Ishikawa (cell line): ENCODE measurements at regions not wholly inside any gene's neighbourhood (a gene's known extent, or its start where the extent isn't known, plus 50 kb on each side); places are given as distances from the start of the nearest gene placed in this dataset.

Experiments
- CEBPB ChIP-seq: IDR thresholded peaks from 2 replicates; pipeline ENCODE4 v1.6.1; 2012
- CREB1 ChIP-seq: IDR thresholded peaks from 2 replicates; pipeline ENCODE4 v1.6.1; 2012; ENCODE audit warnings: low read depth
- EGR1 ChIP-seq: IDR thresholded peaks from 2 replicates; pipeline ENCODE4 v1.6.1; 2012
- EP300 ChIP-seq: IDR thresholded peaks from 2 replicates; pipeline ENCODE4 v1.6.1; 2012; ENCODE audit warnings: borderline replicate concordance
- FOXM1 ChIP-seq: IDR thresholded peaks from 2 replicates; pipeline ENCODE4 v1.6.1; 2012; ENCODE audit warnings: low read depth, borderline replicate concordance
- NFIC ChIP-seq: IDR thresholded peaks from 2 replicates; pipeline ENCODE4 v1.6.1; 2012
- RAD21 ChIP-seq: IDR thresholded peaks from 2 replicates; pipeline ENCODE4 v1.6.1; 2012; ENCODE audit warnings: low read depth
- TAF1 ChIP-seq: IDR thresholded peaks from 2 replicates; pipeline ENCODE4 v1.6.1; 2012; ENCODE audit warnings: low read depth, mild to moderate bottlenecking
- TCF12 ChIP-seq: IDR thresholded peaks from 2 replicates; pipeline ENCODE4 v1.6.1; 2012; ENCODE audit warnings: low read depth
- TEAD4 ChIP-seq: IDR thresholded peaks from 2 replicates; pipeline ENCODE4 v1.6.1; 2012
- YY1 ChIP-seq: IDR thresholded peaks from 2 replicates; pipeline ENCODE4 v1.6.1; 2012; ENCODE audit warnings: low read depth
- ZBTB7A ChIP-seq: IDR thresholded peaks from 2 replicates; pipeline ENCODE4 v1.6.1; 2012; ENCODE audit warnings: low read depth
- TF ChIP-seq, protein P1 (sequence below): IDR thresholded peaks from 2 replicates; pipeline ENCODE4 v1.6.1; 2012; ENCODE audit warnings: low read depth, mild to moderate bottlenecking
- TF ChIP-seq, protein P2 (sequence below): IDR thresholded peaks from 2 replicates; pipeline ENCODE4 v1.6.1; 2012
- TF ChIP-seq, protein P3 (sequence below): IDR thresholded peaks from 2 replicates; pipeline ENCODE4 v1.6.1; 2012

DNA sequence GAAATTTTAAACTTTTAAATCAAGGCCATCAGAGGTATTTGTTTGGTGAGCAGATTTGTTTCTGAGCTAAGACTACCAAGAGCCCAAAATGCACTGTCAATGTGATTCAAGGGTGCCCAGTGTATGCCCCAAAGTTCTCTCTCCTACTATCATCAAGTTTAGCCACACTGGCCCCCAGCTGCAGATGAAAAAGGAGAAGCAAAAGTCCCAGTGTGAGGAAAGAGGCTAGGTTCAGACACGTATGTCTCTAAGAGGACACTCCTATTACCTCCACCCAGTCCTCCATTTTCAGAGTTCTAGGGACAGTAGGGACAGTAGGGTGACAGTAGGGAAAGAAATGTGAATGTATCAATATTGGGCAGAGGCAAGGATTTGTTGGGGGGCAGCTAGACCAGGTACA, 230.8 kb downstream of the CD83 start:
- TF ChIP-seq, protein P1, sequence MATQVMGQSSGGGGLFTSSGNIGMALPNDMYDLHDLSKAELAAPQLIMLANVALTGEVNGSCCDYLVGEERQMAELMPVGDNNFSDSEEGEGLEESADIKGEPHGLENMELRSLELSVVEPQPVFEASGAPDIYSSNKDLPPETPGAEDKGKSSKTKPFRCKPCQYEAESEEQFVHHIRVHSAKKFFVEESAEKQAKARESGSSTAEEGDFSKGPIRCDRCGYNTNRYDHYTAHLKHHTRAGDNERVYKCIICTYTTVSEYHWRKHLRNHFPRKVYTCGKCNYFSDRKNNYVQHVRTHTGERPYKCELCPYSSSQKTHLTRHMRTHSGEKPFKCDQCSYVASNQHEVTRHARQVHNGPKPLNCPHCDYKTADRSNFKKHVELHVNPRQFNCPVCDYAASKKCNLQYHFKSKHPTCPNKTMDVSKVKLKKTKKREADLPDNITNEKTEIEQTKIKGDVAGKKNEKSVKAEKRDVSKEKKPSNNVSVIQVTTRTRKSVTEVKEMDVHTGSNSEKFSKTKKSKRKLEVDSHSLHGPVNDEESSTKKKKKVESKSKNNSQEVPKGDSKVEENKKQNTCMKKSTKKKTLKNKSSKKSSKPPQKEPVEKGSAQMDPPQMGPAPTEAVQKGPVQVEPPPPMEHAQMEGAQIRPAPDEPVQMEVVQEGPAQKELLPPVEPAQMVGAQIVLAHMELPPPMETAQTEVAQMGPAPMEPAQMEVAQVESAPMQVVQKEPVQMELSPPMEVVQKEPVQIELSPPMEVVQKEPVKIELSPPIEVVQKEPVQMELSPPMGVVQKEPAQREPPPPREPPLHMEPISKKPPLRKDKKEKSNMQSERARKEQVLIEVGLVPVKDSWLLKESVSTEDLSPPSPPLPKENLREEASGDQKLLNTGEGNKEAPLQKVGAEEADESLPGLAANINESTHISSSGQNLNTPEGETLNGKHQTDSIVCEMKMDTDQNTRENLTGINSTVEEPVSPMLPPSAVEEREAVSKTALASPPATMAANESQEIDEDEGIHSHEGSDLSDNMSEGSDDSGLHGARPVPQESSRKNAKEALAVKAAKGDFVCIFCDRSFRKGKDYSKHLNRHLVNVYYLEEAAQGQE = no peak
- TF ChIP-seq TAF1 (no peak), YY1 (no peak), NFIC (no peak), ZBTB7A (no peak), FOXM1 (no peak), EGR1 (no peak), CREB1 (no peak), TCF12 (no peak), EP300 (no peak), CEBPB (no peak), TEAD4 (no peak), RAD21 (no peak)
- TF ChIP-seq, protein P2, sequence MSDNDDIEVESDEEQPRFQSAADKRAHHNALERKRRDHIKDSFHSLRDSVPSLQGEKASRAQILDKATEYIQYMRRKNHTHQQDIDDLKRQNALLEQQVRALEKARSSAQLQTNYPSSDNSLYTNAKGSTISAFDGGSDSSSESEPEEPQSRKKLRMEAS = no peak
- TF ChIP-seq, protein P3, sequence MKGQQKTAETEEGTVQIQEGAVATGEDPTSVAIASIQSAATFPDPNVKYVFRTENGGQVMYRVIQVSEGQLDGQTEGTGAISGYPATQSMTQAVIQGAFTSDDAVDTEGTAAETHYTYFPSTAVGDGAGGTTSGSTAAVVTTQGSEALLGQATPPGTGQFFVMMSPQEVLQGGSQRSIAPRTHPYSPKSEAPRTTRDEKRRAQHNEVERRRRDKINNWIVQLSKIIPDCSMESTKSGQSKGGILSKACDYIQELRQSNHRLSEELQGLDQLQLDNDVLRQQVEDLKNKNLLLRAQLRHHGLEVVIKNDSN = no peak

DNA sequence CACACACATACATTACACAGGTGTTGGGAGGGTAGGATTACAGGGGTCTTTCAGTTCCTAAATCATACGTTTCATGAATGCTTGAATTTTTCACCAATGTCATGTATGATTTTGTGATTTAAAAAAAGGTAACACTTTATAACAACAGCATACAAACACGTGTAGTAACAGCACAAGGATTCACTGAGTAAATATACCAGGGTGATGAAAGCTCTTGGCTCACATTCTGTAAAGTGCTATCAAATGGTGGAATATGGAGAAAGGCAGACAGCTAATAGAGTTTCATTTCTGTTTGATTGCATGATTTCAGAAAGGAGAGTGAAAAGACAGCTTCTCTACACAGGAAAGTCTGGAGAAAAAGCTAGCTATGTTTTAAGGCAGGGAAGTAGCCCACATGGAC, 231.9 kb downstream of the CD83 start:
- TF ChIP-seq YY1 (no peak), FOXM1 (no peak), NFIC (no peak)

DNA sequence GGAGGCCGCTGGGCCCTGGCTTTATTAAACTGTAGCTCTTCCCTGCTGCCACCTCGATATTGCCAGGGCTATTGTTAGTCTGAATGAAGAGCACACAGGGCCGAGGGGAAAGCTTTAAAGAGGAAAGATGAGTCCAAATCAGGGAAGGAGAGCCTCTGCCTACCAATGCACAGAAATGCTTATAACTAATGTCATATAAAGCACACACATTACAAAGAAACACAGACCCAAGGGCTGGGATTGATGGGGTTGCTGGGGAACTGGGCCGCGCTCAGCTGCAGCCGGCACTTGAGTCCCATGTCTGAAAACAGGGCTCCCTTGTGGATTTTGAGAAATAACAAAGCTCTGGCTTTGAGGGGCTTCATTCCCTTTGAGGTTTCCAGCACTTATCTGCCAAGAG, 232.6 kb downstream of the CD83 start:
- TF ChIP-seq CEBPB = no peak
- TF ChIP-seq, protein P2 = no peak
- TF ChIP-seq ZBTB7A = no peak
- TF ChIP-seq, protein P1 = no peak
- TF ChIP-seq RAD21 = no peak
- TF ChIP-seq EGR1 = no peak
- TF ChIP-seq FOXM1 = no peak
- TF ChIP-seq NFIC = no peak
- TF ChIP-seq TCF12 = no peak
- TF ChIP-seq EP300 = no peak
- TF ChIP-seq YY1 = no peak

DNA sequence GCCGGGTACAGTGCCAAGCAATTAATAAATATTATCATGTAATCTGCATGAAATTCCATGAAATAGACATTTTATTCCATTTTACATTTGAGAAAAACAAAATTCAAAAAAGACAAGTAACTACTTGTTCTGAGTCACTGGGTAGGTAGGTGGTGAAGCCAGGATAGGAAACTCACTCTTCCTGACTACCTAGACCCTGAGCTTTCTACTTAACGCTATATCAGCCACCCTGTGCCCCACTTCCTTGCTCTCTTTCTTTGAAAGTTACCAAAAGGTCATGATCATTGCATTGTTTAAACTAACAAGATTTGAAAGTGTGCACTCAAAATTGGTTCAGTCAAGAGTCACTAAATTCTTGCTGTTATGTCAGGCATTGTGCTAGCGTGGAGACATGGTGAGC, 235.7 kb downstream of the CD83 start:
- no peak for TF ChIP-seq EGR1
- TF ChIP-seq, protein P2 = no peak
- TF ChIP-seq CREB1 = no peak
- no peak for TF ChIP-seq ZBTB7A
- TF ChIP-seq RAD21 = no peak
- no peak for TF ChIP-seq TEAD4
- no peak for TF ChIP-seq EP300

DNA sequence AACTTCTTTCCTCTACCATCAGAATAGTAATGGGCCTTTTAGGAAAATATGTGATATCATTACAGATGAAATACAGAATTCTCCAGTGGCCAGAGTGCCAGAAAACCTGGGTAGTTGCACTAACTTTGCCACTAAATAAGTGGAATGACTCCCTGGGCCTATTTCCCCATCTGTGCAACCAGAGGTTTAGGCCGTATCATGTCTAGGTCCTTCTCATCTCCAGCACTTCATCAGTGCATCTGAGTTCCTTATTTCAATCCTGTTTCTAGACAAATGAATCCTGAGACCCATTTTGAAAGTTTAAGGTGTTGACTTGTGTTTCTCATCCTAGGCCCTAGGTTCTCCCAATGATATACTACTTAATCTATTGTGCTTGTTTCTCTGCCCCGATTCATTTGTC, 236.2 kb downstream of the CD83 start:
- TF ChIP-seq FOXM1 = no peak
- TF ChIP-seq EGR1 = no peak
- TF ChIP-seq TEAD4 = no peak
- no peak for TF ChIP-seq NFIC
- no peak for TF ChIP-seq TAF1
- TF ChIP-seq EP300 = no peak
- TF ChIP-seq YY1 = no peak
- TF ChIP-seq CREB1 = no peak
- no peak for TF ChIP-seq TCF12
- TF ChIP-seq, protein P3 = no peak
- TF ChIP-seq, protein P1 = no peak
- no peak for TF ChIP-seq ZBTB7A
- TF ChIP-seq CEBPB = no peak
- no peak for TF ChIP-seq RAD21
- TF ChIP-seq, protein P2 = no peak
